Pancreas (tissue), 10 donors: ENCODE measurements at regions not wholly inside any gene's neighbourhood (a gene's known extent, or its start where the extent isn't known, plus 50 kb on each side); places are given as distances from the start of the nearest gene placed in this dataset.

ENCODE experiments used
- ATAC-seq, 4 donors: fragments of 200-7000 bp; cut with Tn5 transposase; one replicate each; pipeline versions ENCODE4 v1.8.0 to v1.9.1; 2020; ENCODE audit warnings: mild to moderate bottlenecking in 4 of 4, moderate library complexity in 4 of 4
- DNase-seq, 6 donors: peaks; one replicate each; pipeline ENCODE4 v3.0.0-alpha.2; 2020
- FAIRE-seq: peaks from 2 replicates; lab custom pipeline; 2012; peaks lifted over from hg19 to GRCh38; lab: Jason Lieb, UNC
- H3K27ac ChIP-seq, 4 donors: fragments of 200-600 bp; sonication (generic); 1 replicate in 3 of 4; 2 replicates in 1 of 4; pipeline versions ENCODE4 v1.5.0 to v1.8.0; 2020
- H3K27me3 ChIP-seq, 4 donors: fragments of 200-600 bp; one replicate each; pipeline ENCODE4 v1.8.0; 2021
- H3K36me3 ChIP-seq, 3 donors: fragments of 200-600 bp; sonication (generic) in 1 of 3; one replicate each; pipeline versions ENCODE4 v1.5.0 to v1.8.0; 2020 to 2021
- H3K4me1 ChIP-seq, 3 donors: fragments of 200-600 bp; one replicate each; pipeline ENCODE4 v1.8.0; 2021
- H3K4me3 ChIP-seq, 4 donors: fragments of 200-600 bp; sonication (generic) in 2 of 4; one replicate each; pipeline versions ENCODE4 v1.5.0 to v1.8.0; 2020 to 2021
- H3K9me3 ChIP-seq, 4 donors: fragments of 200-600 bp; one replicate each; pipeline ENCODE4 v1.8.0; 2021
- WGBS, 2 donors: extraction: QIAGEN DNeasy Blood & Tissue Kit; methylation state at CpG; one replicate each; pipeline ENCODE4 v1.1.7; 2013; 5-methylcytosine and 5-hydroxymethylcytosine counted together
- intact Hi-C, 3 donors: fragments of 100-400 bp; cut with DNase I; formaldehyde crosslinking; loops; one replicate each; pipeline versions ENCODE4 v1.11.1 to v1.14.2; 2022
- TF ChIP-seq, protein P1 (sequence below), 4 donors: fragments of 200-600 bp; sonication (generic) in 3 of 4; IDR thresholded peaks; one replicate each; pipeline versions ENCODE4 v1.5.0 to v1.8.0; 2021; ENCODE audit warnings: antibody characterized with exemption in 4 of 4
- donor health status: healthy with polysubstance abuse.
- donor health status: DM: no; HTN: no; CAD: no; lungs with moderate emphysema.
- donor health status: DM: no; HTN: no; CAD: no.
- donor health status: control.
- donor health status: control.
- donor health status: Bipolar disorder and iron deficiency.
- donor health status: DM: yes; HTN: yes; CAD: no.
- donor health status: DM: no; HTN: no; CAD: no.
- donor health status: DM: no; HTN: no; CAD: no.
- donor health status: DM: yes; HTN: yes; CAD: no.

GRCh38 chr2:51695531-51695930 lies 663.6 kb upstream of the NRXN1 start:
- 92 to 100% methylated on average over 1 of the region's 1 CpG for WGBS, 2 donors
- intact Hi-C loops = no loop called here
- ATAC-seq = no peak
- no peak overlapping the region for H3K27ac ChIP-seq
- DNase-seq = no peak
- no peak overlapping the region for H3K4me3 ChIP-seq
- no peaks in the 10 kb centered on the region for H3K9me3 ChIP-seq
- no peaks in the 10 kb centered on the region for H3K36me3 ChIP-seq
- TF ChIP-seq, protein P1, sequence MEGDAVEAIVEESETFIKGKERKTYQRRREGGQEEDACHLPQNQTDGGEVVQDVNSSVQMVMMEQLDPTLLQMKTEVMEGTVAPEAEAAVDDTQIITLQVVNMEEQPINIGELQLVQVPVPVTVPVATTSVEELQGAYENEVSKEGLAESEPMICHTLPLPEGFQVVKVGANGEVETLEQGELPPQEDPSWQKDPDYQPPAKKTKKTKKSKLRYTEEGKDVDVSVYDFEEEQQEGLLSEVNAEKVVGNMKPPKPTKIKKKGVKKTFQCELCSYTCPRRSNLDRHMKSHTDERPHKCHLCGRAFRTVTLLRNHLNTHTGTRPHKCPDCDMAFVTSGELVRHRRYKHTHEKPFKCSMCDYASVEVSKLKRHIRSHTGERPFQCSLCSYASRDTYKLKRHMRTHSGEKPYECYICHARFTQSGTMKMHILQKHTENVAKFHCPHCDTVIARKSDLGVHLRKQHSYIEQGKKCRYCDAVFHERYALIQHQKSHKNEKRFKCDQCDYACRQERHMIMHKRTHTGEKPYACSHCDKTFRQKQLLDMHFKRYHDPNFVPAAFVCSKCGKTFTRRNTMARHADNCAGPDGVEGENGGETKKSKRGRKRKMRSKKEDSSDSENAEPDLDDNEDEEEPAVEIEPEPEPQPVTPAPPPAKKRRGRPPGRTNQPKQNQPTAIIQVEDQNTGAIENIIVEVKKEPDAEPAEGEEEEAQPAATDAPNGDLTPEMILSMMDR (IDR thresholded peaks at IDR 0.05) = no peak
- peaks cover 0 to 5% (median 4%) of the 10 kb centered on the region in 3 donors for H3K4me1 ChIP-seq
- no peak for FAIRE-seq
- H3K27me3 ChIP-seq = no peaks in the 10 kb centered on the region

DNA sequence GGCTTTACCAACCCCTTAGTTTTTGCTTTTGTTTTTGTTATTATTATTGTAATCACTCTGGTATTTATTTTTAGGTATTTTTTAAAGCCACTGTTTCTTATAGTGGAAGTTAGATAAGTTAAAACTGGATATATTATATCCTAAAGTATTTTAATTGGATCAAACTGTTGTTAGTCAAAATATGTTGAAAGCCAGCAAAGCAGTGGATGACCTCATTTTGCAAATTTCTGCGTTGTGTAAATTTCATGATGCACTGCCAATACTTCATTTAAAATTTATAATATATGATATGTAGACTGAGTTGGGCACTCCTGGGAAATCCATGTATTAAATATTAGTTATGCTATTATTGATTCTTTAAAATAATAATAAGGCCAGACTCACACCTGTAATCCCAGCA lies 661.7 kb upstream of the NRXN1 start:
- no peaks in the 10 kb centered on the region for H3K36me3 ChIP-seq
- TF ChIP-seq, protein P1 (IDR thresholded peaks at IDR 0.05) = no peak
- no peaks in the 10 kb centered on the region for H3K9me3 ChIP-seq
- peaks cover 0 to 5% (median 4%) of the 10 kb centered on the region in 3 donors for H3K4me1 ChIP-seq
- no peak overlapping the region for H3K4me3 ChIP-seq
- ATAC-seq = no peak
- WGBS, 2 donors = 84 to 86% methylated on average over 1 of the region's 1 CpG
- no peak for FAIRE-seq
- no peak overlapping the region for H3K27ac ChIP-seq
- intact Hi-C loops = no loop called here
- no peak for DNase-seq
- H3K27me3 ChIP-seq = no peaks in the 10 kb centered on the region

GRCh38 chr2:51681854-51682253 lies 649.9 kb upstream of the NRXN1 start:
- Histone ChIP-seq H3K4me1 (no peaks in the 10 kb centered on the region), H3K27me3 (no peaks in the 10 kb centered on the region), H3K36me3 (no peaks in the 10 kb centered on the region), H3K9me3 (no peaks in the 10 kb centered on the region), H3K27ac (no peak overlapping the region), H3K4me3 (no peak overlapping the region)
- DNase-seq = no peak
- no peak for FAIRE-seq
- ATAC-seq = no peak
- WGBS, 2 donors = 66 to 83% methylated on average over 2 of the region's 2 CpGs
- TF ChIP-seq, protein P1 (IDR thresholded peaks at IDR 0.05) = no peak
- intact Hi-C loops = no loop called here

- DNase-seq (no peak), ATAC-seq (no peak), FAIRE-seq (no peak)
- TF ChIP-seq, protein P1 (IDR thresholded peaks at IDR 0.05) = no peak
- no peaks in the 10 kb centered on the region for H3K4me1 ChIP-seq
- H3K27ac ChIP-seq = no peak overlapping the region
- intact Hi-C loops = no loop called here
- no peak overlapping the region for H3K4me3 ChIP-seq
- 28 to 33% methylated on average over 2 of the region's 2 CpGs for WGBS, 2 donors
- H3K27me3 ChIP-seq = no peaks in the 10 kb centered on the region
- H3K9me3 ChIP-seq = no peaks in the 10 kb centered on the region
- no peaks in the 10 kb centered on the region for H3K36me3 ChIP-seq
Measured at GRCh38 chr2:51673628-51674027, 641.7 kb upstream of the NRXN1 start.

- no peak for FAIRE-seq
- WGBS, 2 donors = 19 to 33% methylated on average over 1 of the region's 1 CpG
Measured at GRCh38 chr2:51667679-51668078, 635.7 kb upstream of the NRXN1 start.

More at GRCh38 chr2:51667679-51668078, 635.7 kb upstream of the NRXN1 start:
- H3K27me3 ChIP-seq = no peaks in the 10 kb centered on the region
- ATAC-seq = no peak
- DNase-seq = no peak
- no peaks in the 10 kb centered on the region for H3K36me3 ChIP-seq
- H3K27ac ChIP-seq = no peak overlapping the region
- intact Hi-C loops = no loop called here
- H3K9me3 ChIP-seq = no peaks in the 10 kb centered on the region
- no peak overlapping the region for H3K4me3 ChIP-seq
- no peaks in the 10 kb centered on the region for H3K4me1 ChIP-seq
- TF ChIP-seq, protein P1 (IDR thresholded peaks at IDR 0.05) = no peak
